Activated T-helper 1 cell treated with anti-CD3 and anti-CD28 coated beads, Interleukin-12 subunit alpha, Interleukin-12 subunit beta, Interleukin-2, Interleukin-4 antibody, amounts not matched to agents 30 ng/mL and 10 ng/mL and 1 ng/mL, durations not matched to agents 14 hours and 24 hours and 36 hours (primary cell): ENCODE measurements at regions not wholly inside any gene's neighbourhood (a gene's known extent, or its start where the extent isn't known, plus 50 kb on each side); places are given as distances from the start of the nearest gene placed in this dataset.
"Not testable (repeated sequence)": the region's sequence is repeated elsewhere in the genome, so short reads cannot be mapped to it uniquely, and the experiment has no call there.

Experiments
- DNase-seq: peaks from one replicate; pipeline ENCODE4 v3.0.0; 2021; ENCODE audit warnings: low spot score
- H3K27ac Mint-ChIP-seq: one replicate; pipeline ENCODE4 v1.8.0; 2021; ENCODE audit warnings: mild to moderate bottlenecking, mixed read lengths
- H3K27me3 Mint-ChIP-seq: one replicate; pipeline ENCODE4 v1.8.0; 2022; ENCODE audit warnings: mild to moderate bottlenecking, moderate library complexity, mixed read lengths; ENCODE audit not compliant: insufficient read depth
- H3K36me3 Mint-ChIP-seq: one replicate; pipeline ENCODE4 v1.8.0; 2021; ENCODE audit warnings: low read depth, mixed read lengths
- H3K4me1 Mint-ChIP-seq: one replicate; pipeline ENCODE4 v1.8.0; 2021; ENCODE audit warnings: low read depth, mixed read lengths
- H3K4me3 Mint-ChIP-seq: one replicate; pipeline ENCODE4 v1.8.0; 2021; ENCODE audit warnings: mild to moderate bottlenecking, moderate library complexity, mixed read lengths
- H3K9me3 Mint-ChIP-seq: one replicate; pipeline ENCODE4 v1.8.0; 2021; ENCODE audit warnings: mixed read lengths
- intact Hi-C: fragments of 100-400 bp; cut with micrococcal nuclease; formaldehyde crosslinking; loops from one replicate; pipeline ENCODE4 v1.15.1; 2024

GRCh38 chr17:70405492-70406220 is 236.3 kb downstream of the KCNJ2 start:
- H3K27me3 Mint-ChIP-seq = no peaks in the 10 kb centered on the region
- no peaks in the 10 kb centered on the region for H3K9me3 Mint-ChIP-seq
- no peaks in the 10 kb centered on the region for H3K4me1 Mint-ChIP-seq
- DNase-seq = no peak
- intact Hi-C loops = no loop called here
- no peaks in the 10 kb centered on the region for H3K36me3 Mint-ChIP-seq
- H3K27ac Mint-ChIP-seq = no peak overlapping the region
- no peak overlapping the region for H3K4me3 Mint-ChIP-seq

GRCh38 chr17:70407506-70407905 is 238.2 kb downstream of the KCNJ2 start:
- no peak overlapping the region for H3K27ac Mint-ChIP-seq
- no peaks in the 10 kb centered on the region for H3K27me3 Mint-ChIP-seq
- no peaks in the 10 kb centered on the region for H3K36me3 Mint-ChIP-seq
- no peaks in the 10 kb centered on the region for H3K4me1 Mint-ChIP-seq
- H3K9me3 Mint-ChIP-seq = peaks cover 4% of the 10 kb centered on the region
- no peak for DNase-seq
- intact Hi-C loops = no loop called here
- H3K4me3 Mint-ChIP-seq = no peak overlapping the region

GRCh38 chr17:70408768-70409167 is 239.4 kb downstream of the KCNJ2 start:
- no peak overlapping the region for H3K27ac Mint-ChIP-seq
- no peak overlapping the region for H3K4me3 Mint-ChIP-seq
- DNase-seq = no peak
- intact Hi-C loops = no loop called here
- no peaks in the 10 kb centered on the region for H3K4me1 Mint-ChIP-seq
- no peaks in the 10 kb centered on the region for H3K36me3 Mint-ChIP-seq
- H3K9me3 Mint-ChIP-seq = peaks cover 4% of the 10 kb centered on the region
- H3K27me3 Mint-ChIP-seq = no peaks in the 10 kb centered on the region

GRCh38 chr17:70414300-70414699 is 245.0 kb downstream of the KCNJ2 start:
- H3K36me3 Mint-ChIP-seq = no peaks in the 10 kb centered on the region
- intact Hi-C loops = no loop called here
- no peaks in the 10 kb centered on the region for H3K27me3 Mint-ChIP-seq
- H3K4me3 Mint-ChIP-seq = no peak overlapping the region
- no peak for DNase-seq
- H3K4me1 Mint-ChIP-seq = no peaks in the 10 kb centered on the region
- H3K27ac Mint-ChIP-seq = no peak overlapping the region
- H3K9me3 Mint-ChIP-seq = peaks cover 4% of the 10 kb centered on the region

- DNase-seq = no peak
- H3K36me3 Mint-ChIP-seq = no peaks in the 10 kb centered on the region
- no peaks in the 10 kb centered on the region for H3K4me1 Mint-ChIP-seq
- no peak overlapping the region for H3K4me3 Mint-ChIP-seq
- intact Hi-C loops = no loop called here
- no peaks in the 10 kb centered on the region for H3K27me3 Mint-ChIP-seq
- no peak overlapping the region for H3K27ac Mint-ChIP-seq
- H3K9me3 Mint-ChIP-seq = no peaks in the 10 kb centered on the region
Observed at GRCh38 chr17:70420861-70421445, 251.6 kb downstream of the KCNJ2 start.

GRCh38 chr17:70422862-70423261 is 253.5 kb downstream of the KCNJ2 start:
- no peaks in the 10 kb centered on the region for H3K27me3 Mint-ChIP-seq
- no peaks in the 10 kb centered on the region for H3K4me1 Mint-ChIP-seq
- no peaks in the 10 kb centered on the region for H3K9me3 Mint-ChIP-seq
- H3K4me3 Mint-ChIP-seq = no peak overlapping the region
- no peak for DNase-seq
- no peaks in the 10 kb centered on the region for H3K36me3 Mint-ChIP-seq
- intact Hi-C loops = no loop called here
- no peak overlapping the region for H3K27ac Mint-ChIP-seq

GRCh38 chr17:70423562-70423961 is 254.2 kb downstream of the KCNJ2 start:
- Mint-ChIP-seq H3K36me3 (no peaks in the 10 kb centered on the region), H3K4me1 (no peaks in the 10 kb centered on the region), H3K4me3 (no peak overlapping the region), H3K27ac (no peak overlapping the region), H3K9me3 (no peaks in the 10 kb centered on the region), H3K27me3 (no peaks in the 10 kb centered on the region)
- no peak for DNase-seq
- intact Hi-C loops = no loop called here

- Mint-ChIP-seq H3K4me3 (no peak overlapping the region), H3K4me1 (no peaks in the 10 kb centered on the region), H3K9me3 (no peaks in the 10 kb centered on the region), H3K27ac (no peak overlapping the region), H3K27me3 (no peaks in the 10 kb centered on the region), H3K36me3 (no peaks in the 10 kb centered on the region)
- intact Hi-C loops = no loop called here
- DNase-seq = no peak
Observed at GRCh38 chr17:70426752-70427151, 257.4 kb downstream of the KCNJ2 start.

GRCh38 chr17:70434536-70435490 is 265.5 kb downstream of the KCNJ2 start:
- Mint-ChIP-seq H3K36me3 (no peaks in the 10 kb centered on the region), H3K27ac (no peak overlapping the region), H3K9me3 (no peaks in the 10 kb centered on the region), H3K4me3 (no peak overlapping the region), H3K4me1 (no peaks in the 10 kb centered on the region), H3K27me3 (no peaks in the 10 kb centered on the region)
- intact Hi-C loops = no loop called here
- DNase-seq = no peak

GRCh38 chr17:70437656-70438055 is 268.3 kb downstream of the KCNJ2 start:
- Mint-ChIP-seq H3K36me3 (no peaks in the 10 kb centered on the region), H3K27ac (no peak overlapping the region), H3K27me3 (no peaks in the 10 kb centered on the region), H3K9me3 (no peaks in the 10 kb centered on the region), H3K4me3 (no peak overlapping the region), H3K4me1 (no peaks in the 10 kb centered on the region)
- intact Hi-C loops = no loop called here
- DNase-seq = no peak

GRCh38 chr17:70446446-70446845 is 277.1 kb downstream of the KCNJ2 start:
- H3K4me1 Mint-ChIP-seq = no peaks in the 10 kb centered on the region
- no peak overlapping the region for H3K4me3 Mint-ChIP-seq
- no peaks in the 10 kb centered on the region for H3K27me3 Mint-ChIP-seq
- no peaks in the 10 kb centered on the region for H3K36me3 Mint-ChIP-seq
- no peak overlapping the region for H3K27ac Mint-ChIP-seq
- intact Hi-C loops = no loop called here
- H3K9me3 Mint-ChIP-seq = no peaks in the 10 kb centered on the region
- DNase-seq = no peak

- Mint-ChIP-seq H3K27ac (no peak overlapping the region), H3K9me3 (no peaks in the 10 kb centered on the region), H3K4me1 (no peaks in the 10 kb centered on the region), H3K4me3 (no peak overlapping the region), H3K27me3 (no peaks in the 10 kb centered on the region), H3K36me3 (no peaks in the 10 kb centered on the region)
- intact Hi-C loops = no loop called here
- DNase-seq = no peak
Observed at GRCh38 chr17:70447588-70447987, 278.3 kb downstream of the KCNJ2 start.

GRCh38 chr17:70453075-70453474 is 283.7 kb downstream of the KCNJ2 start:
- H3K4me1 Mint-ChIP-seq, H3K27ac Mint-ChIP-seq, H3K36me3 Mint-ChIP-seq, DNase-seq, H3K4me3 Mint-ChIP-seq, intact Hi-C loops, H3K9me3 Mint-ChIP-seq, H3K27me3 Mint-ChIP-seq: not testable (repeated sequence)
